SKM-1 treated with dmso at 0.1 percent for 144 hours (cell line): ENCODE measurements at regions not wholly inside any gene's neighbourhood (a gene's known extent, or its start where the extent isn't known, plus 50 kb on each side); places are given as distances from the start of the nearest gene placed in this dataset.

Experiments used
- DNase-seq: peaks from one replicate; lab custom pipeline; 2025; ENCODE audit not compliant: unreplicated experiment; lab: John Stamatoyannopoulos, UW

GRCh38 chr1:199089393-199090122 is 450.7 kb downstream of the PTPRC start:
- DNase-seq: peak; percentile 86

GRCh38 chr1:199095628-199096027 is 456.8 kb downstream of the PTPRC start:
- peak; percentile 87 for DNase-seq

- no peak for DNase-seq
Measured at GRCh38 chr1:199096591-199096990, 457.8 kb downstream of the PTPRC start.

- no peak for DNase-seq
Measured at GRCh38 chr1:199098468-199098867, 459.6 kb downstream of the PTPRC start.

- DNase-seq: no peak
Measured at GRCh38 chr1:199101139-199101538, 462.3 kb downstream of the PTPRC start.

- no peak for DNase-seq
Measured at GRCh38 chr1:199101635-199102034, 462.8 kb downstream of the PTPRC start.

- DNase-seq: no peak
Measured at GRCh38 chr1:199102239-199102638, 463.4 kb downstream of the PTPRC start.

GRCh38 chr1:199109160-199109559 is 470.3 kb downstream of the PTPRC start:
- DNase-seq: no peak

GRCh38 chr1:199112365-199112764 is 473.5 kb downstream of the PTPRC start:
- DNase-seq: no peak

GRCh38 chr1:199113265-199113869 is 474.5 kb downstream of the PTPRC start:
- peak; percentile 50 for DNase-seq

- DNase-seq: no peak
Measured at GRCh38 chr1:199116488-199116887, 477.6 kb downstream of the PTPRC start.

GRCh38 chr1:199121047-199121446 is 482.2 kb downstream of the PTPRC start:
- DNase-seq: no peak

GRCh38 chr1:199122085-199122484 is 483.2 kb downstream of the PTPRC start:
- DNase-seq: no peak

GRCh38 chr1:199122532-199123311 is 483.9 kb downstream of the PTPRC start:
- no peak for DNase-seq

GRCh38 chr1:199123615-199124014 is 484.8 kb downstream of the PTPRC start:
- DNase-seq: peak; percentile 98

- DNase-seq: no peak
Measured at GRCh38 chr1:199124351-199124750, 485.5 kb downstream of the PTPRC start.

- DNase-seq: no peak
Measured at GRCh38 chr1:199129247-199129646, 490.4 kb downstream of the PTPRC start.

- peak; percentile 58 for DNase-seq
Measured at GRCh38 chr1:199132006-199132405, 493.2 kb downstream of the PTPRC start.

GRCh38 chr1:199135901-199136300 is 497.1 kb downstream of the PTPRC start:
- no peak for DNase-seq

GRCh38 chr1:199138061-199138460 is 499.2 kb downstream of the PTPRC start:
- DNase-seq: no peak

- no peak for DNase-seq
Measured at GRCh38 chr1:199149591-199149990, 510.8 kb downstream of the PTPRC start.

GRCh38 chr1:199150756-199151155 is 511.9 kb downstream of the PTPRC start:
- no peak for DNase-seq
